GM12875 (cell line): ENCODE measurements at regions not wholly inside any gene's neighbourhood (a gene's known extent, or its start where the extent isn't known, plus 50 kb on each side); places are given as distances from the start of the nearest gene placed in this dataset.
A peak's percentile ranks its signal among the peaks of the same experiment; 100 is the strongest.

Source experiments
- H3K4me3 ChIP-seq: one replicate; pipeline ENCODE4 v1.5.1; 2011; ENCODE audit warnings: low read depth, low read length, control low read depth
- CTCF ChIP-seq: IDR thresholded peaks from 2 replicates; pipeline ENCODE4 v1.5.1; 2011; ENCODE audit warnings: low read depth, mild to moderate bottlenecking, control low read depth, inconsistent platforms, low read length, moderate library complexity, borderline replicate concordance; ENCODE audit not compliant: insufficient read depth

- TF ChIP-seq CTCF: peak; percentile 32; the same call in 1 of the 2 replicates
- H3K4me3 ChIP-seq: no peak overlapping the region
Measured at GRCh38 chr2:180077295-180077906, 70.3 kb upstream of the CWC22 start.

GRCh38 chr2:180075870-180076269 lies 68.8 kb upstream of the CWC22 start:
- no peak overlapping the region for H3K4me3 ChIP-seq
- no peak for TF ChIP-seq CTCF

- TF ChIP-seq CTCF: no peak
- no peak overlapping the region for H3K4me3 ChIP-seq
Measured at GRCh38 chr2:180071797-180072196, 64.7 kb upstream of the CWC22 start.

- TF ChIP-seq CTCF: no peak
Measured at GRCh38 chr2:180063494-180064092, 56.5 kb upstream of the CWC22 start.

GRCh38 chr2:180062178-180062577 lies 55.1 kb upstream of the CWC22 start:
- H3K4me3 ChIP-seq: no peak overlapping the region
- TF ChIP-seq CTCF: no peak

More at GRCh38 chr2:180063494-180064092, 56.5 kb upstream of the CWC22 start:
- no peak overlapping the region for H3K4me3 ChIP-seq

GRCh38 chr2:180061546-180061945 lies 54.4 kb upstream of the CWC22 start:
- TF ChIP-seq CTCF: no peak
- H3K4me3 ChIP-seq: no peak overlapping the region

GRCh38 chr2:180061085-180061484 lies 54.0 kb upstream of the CWC22 start:
- TF ChIP-seq CTCF: no peak
- no peak overlapping the region for H3K4me3 ChIP-seq
